ENCODE measurements at regions not wholly inside any gene's neighbourhood (a gene's known extent, or its start where the extent isn't known, plus 50 kb on each side); places are given as distances from the start of the nearest gene placed in this dataset.

- no peak overlapping the region for H3K4me2 ChIP-seq (ENCODE audit: low read length)
- no peak for TF ChIP-seq CTCF (IDR thresholded peaks at IDR 0.05; ENCODE audit: low read depth, low read length)
- no peak for TF ChIP-seq EZH2phosphoT487 (IDR thresholded peaks at IDR 0.05; ENCODE audit: low read depth)
These were observed 774.7 kb downstream of the METTL4 start for GRCh38 chr18:1796636-1797035.

GRCh38 chr18:1797235-1797634, 774.1 kb downstream of the METTL4 start:
- no peak overlapping the region for H3K9ac ChIP-seq (ENCODE audit: low read length)
- H3K4me1 ChIP-seq (ENCODE audit: low read length) = no peaks in the 10 kb centered on the region
- H3K36me3 ChIP-seq (replicated peaks; ENCODE audit: low read depth, low read length) = no peaks in the 10 kb centered on the region
- H3K27me3 ChIP-seq (ENCODE audit: low read depth, low read length) = no peaks in the 10 kb centered on the region
- no peak overlapping the region for H3K4me2 ChIP-seq (ENCODE audit: low read length)
- H3K27ac ChIP-seq (ENCODE audit: low read length) = no peak overlapping the region
- H3K9me3 ChIP-seq (ENCODE audit: insufficient read depth, low read length) = no peaks in the 10 kb centered on the region
- H2AFZ ChIP-seq (ENCODE audit: low read depth, low read length) = no peak overlapping the region
- no peaks in the 10 kb centered on the region for H4K20me1 ChIP-seq (ENCODE audit: insufficient read depth, low read length)
- H3K79me2 ChIP-seq (ENCODE audit: low read length) = no peaks in the 10 kb centered on the region
- TF ChIP-seq CTCF (IDR thresholded peaks at IDR 0.05; ENCODE audit: low read depth, low read length) (no peak), EZH2phosphoT487 (IDR thresholded peaks at IDR 0.05; ENCODE audit: low read depth) (no peak)
- H3K4me3 ChIP-seq (ENCODE audit: low read length) = no peak overlapping the region

More at GRCh38 chr18:1796636-1797035, 774.7 kb downstream of the METTL4 start:
- Histone ChIP-seq H3K9me3 (ENCODE audit: insufficient read depth, low read length) (no peaks in the 10 kb centered on the region), H2AFZ (ENCODE audit: low read depth, low read length) (no peak overlapping the region), H3K27ac (ENCODE audit: low read length) (no peak overlapping the region), H3K4me3 (ENCODE audit: low read length) (no peak overlapping the region), H3K79me2 (ENCODE audit: low read length) (no peaks in the 10 kb centered on the region), H3K27me3 (ENCODE audit: low read depth, low read length) (no peaks in the 10 kb centered on the region), H3K36me3 (replicated peaks; ENCODE audit: low read depth, low read length) (no peaks in the 10 kb centered on the region), H3K4me1 (ENCODE audit: low read length) (no peaks in the 10 kb centered on the region), H4K20me1 (ENCODE audit: insufficient read depth, low read length) (no peaks in the 10 kb centered on the region), H3K9ac (ENCODE audit: low read length) (no peak overlapping the region)

- no peaks in the 10 kb centered on the region for H3K79me2 ChIP-seq (ENCODE audit: low read length)
- H3K4me1 ChIP-seq (ENCODE audit: low read length) = no peaks in the 10 kb centered on the region
- H3K27ac ChIP-seq (ENCODE audit: low read length) = no peak overlapping the region
- no peak overlapping the region for H3K4me3 ChIP-seq (ENCODE audit: low read length)
- H3K27me3 ChIP-seq (ENCODE audit: low read depth, low read length) = no peaks in the 10 kb centered on the region
- H2AFZ ChIP-seq (ENCODE audit: low read depth, low read length) = no peak overlapping the region
- H3K36me3 ChIP-seq (replicated peaks; ENCODE audit: low read depth, low read length) = no peaks in the 10 kb centered on the region
- no peaks in the 10 kb centered on the region for H4K20me1 ChIP-seq (ENCODE audit: insufficient read depth, low read length)
- no peak overlapping the region for H3K9ac ChIP-seq (ENCODE audit: low read length)
- H3K9me3 ChIP-seq (ENCODE audit: insufficient read depth, low read length) = no peaks in the 10 kb centered on the region
- TF ChIP-seq CTCF (IDR thresholded peaks at IDR 0.05; ENCODE audit: low read depth, low read length) = no peak
- no peak for TF ChIP-seq EZH2phosphoT487 (IDR thresholded peaks at IDR 0.05; ENCODE audit: low read depth)
- no peak overlapping the region for H3K4me2 ChIP-seq (ENCODE audit: low read length)
These were observed 765.8 kb downstream of the METTL4 start for GRCh38 chr18:1805521-1805920.

- Histone ChIP-seq H4K20me1 (ENCODE audit: insufficient read depth, low read length) (no peaks in the 10 kb centered on the region), H3K36me3 (replicated peaks; ENCODE audit: low read depth, low read length) (no peaks in the 10 kb centered on the region), H2AFZ (ENCODE audit: low read depth, low read length) (no peak overlapping the region), H3K9ac (ENCODE audit: low read length) (no peak overlapping the region), H3K4me3 (ENCODE audit: low read length) (no peak overlapping the region), H3K27me3 (ENCODE audit: low read depth, low read length) (no peaks in the 10 kb centered on the region), H3K27ac (ENCODE audit: low read length) (no peak overlapping the region), H3K4me1 (ENCODE audit: low read length) (no peaks in the 10 kb centered on the region), H3K79me2 (ENCODE audit: low read length) (no peaks in the 10 kb centered on the region), H3K4me2 (ENCODE audit: low read length) (no peak overlapping the region), H3K9me3 (ENCODE audit: insufficient read depth, low read length) (no peaks in the 10 kb centered on the region)
- no peak for TF ChIP-seq EZH2phosphoT487 (IDR thresholded peaks at IDR 0.05; ENCODE audit: low read depth)
- no peak for TF ChIP-seq CTCF (IDR thresholded peaks at IDR 0.05; ENCODE audit: low read depth, low read length)
These were observed 764.3 kb downstream of the METTL4 start for GRCh38 chr18:1806884-1807615.

Data from OCI-LY3 (cell line).